ENCODE measurements at regions not wholly inside any gene's neighbourhood (a gene's known extent, or its start where the extent isn't known, plus 50 kb on each side); places are given as distances from the start of the nearest gene placed in this dataset.

DNA sequence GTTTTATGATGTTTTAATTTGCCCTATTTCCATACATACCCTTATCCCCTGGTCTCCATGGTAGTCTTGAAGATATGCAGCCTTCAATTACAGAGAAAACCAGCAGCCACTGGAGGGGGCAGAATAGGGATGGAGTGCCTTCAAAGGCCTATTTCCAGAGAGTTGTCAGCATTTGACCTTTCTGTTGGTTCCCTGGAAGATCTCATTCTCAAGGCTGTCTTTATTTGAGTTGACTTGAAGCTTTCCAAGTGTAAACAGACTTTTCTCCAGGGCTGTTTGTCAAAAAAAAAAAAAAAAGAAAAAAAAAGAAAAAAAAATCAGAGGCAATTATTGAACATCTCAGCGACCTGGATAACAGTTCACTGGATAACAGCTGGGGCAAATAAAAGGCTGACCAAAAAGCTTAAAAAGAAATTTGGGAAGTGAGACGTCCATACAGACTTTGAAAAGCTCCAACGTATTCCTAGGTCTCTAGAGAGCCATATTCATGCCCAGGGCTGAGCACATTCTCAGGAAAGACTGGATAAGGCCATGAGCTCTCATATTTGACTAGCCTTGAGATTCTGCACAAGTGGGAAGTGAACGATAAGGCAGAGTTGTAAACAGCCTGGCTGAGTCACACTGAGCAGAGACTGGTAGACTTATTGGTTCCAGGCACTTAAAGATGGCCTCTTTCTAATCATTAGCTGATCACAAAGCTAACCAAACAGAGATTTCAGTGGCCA lies 126.6 kb downstream of the VAPA start:
- Mint-ChIP-seq H3K36me3 (ENCODE audit: low read depth) (no peaks in the 10 kb centered on the region), H3K4me3 (no peak overlapping the region), H3K9me3 (peaks cover 9% of the 10 kb centered on the region), H3K4me1 (ENCODE audit: low read depth) (no peaks in the 10 kb centered on the region), H3K27ac (no peak overlapping the region), H3K27me3 (ENCODE audit: insufficient read depth) (peaks cover 10% of the 10 kb centered on the region)
- no peak for DNase-seq (ENCODE audit: low spot score)
- intact Hi-C loops (cut with micrococcal nuclease) = no loop called here

DNA sequence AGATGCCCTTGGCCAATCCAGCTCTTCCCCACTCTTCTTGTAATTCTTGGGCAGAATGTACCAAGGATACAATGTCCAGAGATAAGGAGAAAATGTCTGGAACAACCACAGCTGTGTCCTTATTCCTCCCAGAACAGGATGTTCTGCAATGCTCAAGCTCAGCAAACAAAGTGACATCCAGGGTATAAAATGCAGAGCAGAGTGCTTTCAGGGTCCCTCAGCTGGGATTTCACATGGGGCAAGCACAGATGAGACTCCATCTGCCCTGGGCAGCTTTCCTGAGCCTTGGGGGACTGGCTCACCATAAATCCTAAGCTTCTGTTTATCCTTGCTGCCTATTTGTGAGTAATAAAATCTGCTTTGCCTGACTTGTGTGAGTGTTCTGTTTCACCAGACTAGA lies 127.4 kb downstream of the VAPA start:
- peaks cover 10% of the 10 kb centered on the region for H3K27me3 Mint-ChIP-seq (ENCODE audit: insufficient read depth)
- no peak overlapping the region for H3K4me3 Mint-ChIP-seq
- DNase-seq (ENCODE audit: low spot score) = no peak
- peaks cover 9% of the 10 kb centered on the region for H3K9me3 Mint-ChIP-seq
- no peak overlapping the region for H3K27ac Mint-ChIP-seq
- no peaks in the 10 kb centered on the region for H3K4me1 Mint-ChIP-seq (ENCODE audit: low read depth)
- intact Hi-C loops (cut with micrococcal nuclease) = no loop called here
- no peaks in the 10 kb centered on the region for H3K36me3 Mint-ChIP-seq (ENCODE audit: low read depth)

DNA sequence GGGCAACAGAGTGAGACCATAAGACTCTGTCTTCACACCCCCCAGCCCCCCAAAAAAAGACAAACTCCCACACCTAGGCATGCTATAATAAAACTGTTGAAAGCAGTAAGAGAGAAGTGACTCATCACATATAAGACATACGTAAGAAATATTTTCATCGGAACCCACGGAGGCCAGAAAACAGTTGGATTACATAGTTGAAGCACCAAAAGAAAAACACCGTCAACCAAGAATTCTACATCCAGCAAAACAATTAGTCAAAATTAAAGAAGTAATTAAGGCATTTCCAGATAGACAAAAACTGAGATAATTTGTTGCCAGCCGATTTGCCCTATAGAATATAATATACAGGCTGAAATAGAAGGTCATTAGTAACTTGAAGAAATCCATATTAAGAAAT lies 128.7 kb downstream of the VAPA start:
- peaks cover 9% of the 10 kb centered on the region for H3K9me3 Mint-ChIP-seq
- intact Hi-C loops (cut with micrococcal nuclease) = no loop called here
- no peak overlapping the region for H3K4me3 Mint-ChIP-seq
- DNase-seq (ENCODE audit: low spot score) = no peak
- no peaks in the 10 kb centered on the region for H3K36me3 Mint-ChIP-seq (ENCODE audit: low read depth)
- H3K4me1 Mint-ChIP-seq (ENCODE audit: low read depth) = no peaks in the 10 kb centered on the region
- no peak overlapping the region for H3K27ac Mint-ChIP-seq
- H3K27me3 Mint-ChIP-seq (ENCODE audit: insufficient read depth) = peaks cover 8% of the 10 kb centered on the region

DNA sequence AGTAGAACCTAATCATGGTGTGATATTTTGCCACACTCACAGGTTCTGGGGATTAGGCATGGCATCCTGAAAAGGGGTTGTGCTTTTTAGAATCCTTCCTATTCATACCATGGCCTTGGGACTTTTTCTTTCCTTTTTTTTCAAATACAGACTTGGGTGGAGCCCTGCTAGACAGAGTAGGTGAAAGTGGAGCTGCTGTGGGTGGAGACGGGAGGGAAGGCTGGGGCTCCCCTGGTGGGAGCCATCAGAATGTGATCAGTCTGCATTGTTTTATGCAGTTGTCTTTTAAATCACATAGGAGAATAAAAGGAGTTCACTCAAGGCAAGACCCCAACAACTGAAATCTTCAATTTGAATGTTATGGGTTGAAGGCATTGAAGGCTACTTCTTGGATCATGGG lies 130.2 kb downstream of the VAPA start:
- intact Hi-C loops (cut with micrococcal nuclease) = no loop called here
- no peak for DNase-seq (ENCODE audit: low spot score)
- H3K27ac Mint-ChIP-seq = no peak overlapping the region

DNA sequence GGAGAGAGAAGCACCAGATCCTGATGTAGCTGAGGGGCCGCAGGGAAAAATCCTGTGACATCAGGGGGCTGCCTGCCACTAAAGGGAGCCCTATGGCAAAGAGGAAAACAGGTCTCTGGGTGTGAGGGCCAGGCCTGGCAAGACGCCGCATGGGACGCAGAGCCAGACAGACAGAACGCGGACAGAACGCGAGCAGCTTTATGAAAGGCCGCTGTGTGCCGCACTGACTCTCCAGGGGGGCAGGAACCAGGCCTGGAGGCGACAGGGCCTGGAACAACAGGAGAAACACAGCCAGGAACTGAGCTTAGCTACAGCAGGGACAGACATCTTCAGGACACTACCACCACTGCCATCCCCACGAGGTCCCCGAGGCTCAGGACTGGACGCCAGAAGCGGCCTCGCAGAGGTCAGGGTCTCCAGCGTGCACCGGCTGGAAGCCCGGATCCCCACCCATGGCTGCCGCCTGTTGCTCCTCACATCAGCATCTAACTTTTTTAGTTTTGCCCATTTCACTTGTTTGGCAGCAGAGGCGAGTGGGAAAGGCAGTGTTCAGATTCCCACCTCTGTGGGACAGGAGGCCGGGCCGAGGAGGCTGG lies 131.6 kb downstream of the VAPA start:
- intact Hi-C loops (cut with micrococcal nuclease) = no loop called here
- Mint-ChIP-seq H3K4me3 (no peak overlapping the region), H3K27ac (no peak overlapping the region), H3K27me3 (ENCODE audit: insufficient read depth) (peaks cover 4% of the 10 kb centered on the region), H3K36me3 (ENCODE audit: low read depth) (no peaks in the 10 kb centered on the region), H3K9me3 (peaks cover 9% of the 10 kb centered on the region), H3K4me1 (ENCODE audit: low read depth) (no peaks in the 10 kb centered on the region)
- DNase-seq (ENCODE audit: low spot score) = no peak

More for the DNA sequence above, 130.2 kb downstream of the VAPA start:
- Mint-ChIP-seq H3K36me3 (ENCODE audit: low read depth) (no peaks in the 10 kb centered on the region), H3K4me1 (ENCODE audit: low read depth) (no peaks in the 10 kb centered on the region), H3K27me3 (ENCODE audit: insufficient read depth) (peaks cover 4% of the 10 kb centered on the region), H3K4me3 (no peak overlapping the region), H3K9me3 (peaks cover 9% of the 10 kb centered on the region)

DNA sequence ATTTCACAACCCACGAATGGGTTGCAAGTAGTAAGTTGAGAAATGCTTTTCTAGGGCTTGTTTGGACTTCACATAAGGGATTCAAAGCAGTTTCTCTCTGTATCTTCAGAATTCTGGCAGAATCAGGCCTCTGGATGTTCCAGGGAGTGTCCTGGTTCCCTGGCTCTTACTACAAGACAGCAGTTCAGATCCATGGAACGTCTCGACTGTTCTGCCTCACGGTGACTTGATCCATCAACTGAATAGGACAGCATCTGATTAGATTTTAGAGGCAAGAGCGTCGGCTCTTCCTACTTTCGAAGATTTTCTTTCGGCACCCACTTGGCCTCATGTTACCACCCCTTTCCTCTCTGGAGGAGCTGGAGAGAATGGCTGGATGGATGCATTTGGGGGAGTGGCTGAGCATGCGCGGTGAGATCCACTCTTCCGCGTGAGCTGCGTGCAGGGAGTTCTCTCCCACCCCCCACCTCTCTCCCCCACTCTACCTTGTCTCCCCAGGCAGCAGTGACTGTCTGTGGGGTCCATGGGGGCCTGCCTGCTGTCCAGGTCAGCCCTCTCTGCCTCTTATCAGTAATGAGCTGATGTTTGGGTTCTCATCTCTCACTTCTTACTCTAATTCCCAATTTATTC lies 132.5 kb downstream of the VAPA start:
- no peak for DNase-seq (ENCODE audit: low spot score)
- peaks cover 9% of the 10 kb centered on the region for H3K9me3 Mint-ChIP-seq
- H3K27me3 Mint-ChIP-seq (ENCODE audit: insufficient read depth) = peaks cover 4% of the 10 kb centered on the region
- H3K4me3 Mint-ChIP-seq = no peak overlapping the region
- H3K4me1 Mint-ChIP-seq (ENCODE audit: low read depth) = no peaks in the 10 kb centered on the region
- H3K36me3 Mint-ChIP-seq (ENCODE audit: low read depth) = no peaks in the 10 kb centered on the region
- intact Hi-C loops (cut with micrococcal nuclease) = no loop called here
- H3K27ac Mint-ChIP-seq = no peak overlapping the region

DNA sequence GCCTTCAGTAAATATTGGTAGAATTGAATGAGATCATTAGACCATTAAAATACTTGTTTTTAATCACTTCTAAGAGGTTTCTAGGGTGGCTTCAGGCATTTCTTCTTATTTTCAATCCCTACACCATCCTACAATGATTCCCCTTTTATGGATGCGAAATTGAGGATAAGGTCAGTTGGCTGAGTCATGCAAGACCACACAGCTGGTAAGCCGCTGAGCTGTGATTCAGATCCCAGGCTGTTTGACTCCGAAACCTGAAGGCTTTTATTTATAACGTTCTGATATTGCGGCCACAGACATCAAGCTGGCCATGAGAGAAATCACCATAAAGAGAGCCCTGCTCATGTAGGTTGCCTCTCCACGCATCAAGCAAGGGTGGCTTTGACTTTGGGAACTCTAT lies 133.4 kb downstream of the VAPA start:
- Mint-ChIP-seq H3K36me3 (ENCODE audit: low read depth) (no peaks in the 10 kb centered on the region), H3K27ac (no peak overlapping the region), H3K4me1 (ENCODE audit: low read depth) (no peaks in the 10 kb centered on the region), H3K9me3 (peaks cover 4% of the 10 kb centered on the region), H3K4me3 (no peak overlapping the region), H3K27me3 (ENCODE audit: insufficient read depth) (no peaks in the 10 kb centered on the region)
- no peak for DNase-seq (ENCODE audit: low spot score)
- intact Hi-C loops (cut with micrococcal nuclease) = no loop called here

DNA sequence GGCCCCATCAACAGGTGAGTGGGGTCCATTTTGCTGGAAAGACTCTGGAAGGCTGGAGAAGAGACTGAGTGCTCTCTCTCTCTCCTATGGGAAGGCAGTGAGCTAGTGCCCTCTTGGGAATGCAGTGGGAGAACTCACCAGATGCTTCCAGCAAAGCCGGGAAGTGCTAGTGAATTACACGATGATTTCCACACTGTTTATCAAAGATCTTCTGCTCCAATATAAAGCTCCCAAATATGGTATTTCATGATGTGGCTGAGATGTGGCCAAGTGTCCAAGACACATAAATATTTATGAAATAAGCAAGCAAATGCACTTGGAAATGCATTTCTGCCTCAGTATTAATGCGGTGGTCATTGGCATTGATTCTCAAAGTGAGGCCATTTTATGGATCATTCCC lies 135.9 kb downstream of the VAPA start:
- intact Hi-C loops (cut with micrococcal nuclease) = no loop called here
- Mint-ChIP-seq H3K27me3 (ENCODE audit: insufficient read depth) (no peaks in the 10 kb centered on the region), H3K9me3 (no peaks in the 10 kb centered on the region), H3K4me1 (ENCODE audit: low read depth) (no peaks in the 10 kb centered on the region), H3K36me3 (ENCODE audit: low read depth) (no peaks in the 10 kb centered on the region), H3K27ac (no peak overlapping the region), H3K4me3 (no peak overlapping the region)
- no peak for DNase-seq (ENCODE audit: low spot score)

DNA sequence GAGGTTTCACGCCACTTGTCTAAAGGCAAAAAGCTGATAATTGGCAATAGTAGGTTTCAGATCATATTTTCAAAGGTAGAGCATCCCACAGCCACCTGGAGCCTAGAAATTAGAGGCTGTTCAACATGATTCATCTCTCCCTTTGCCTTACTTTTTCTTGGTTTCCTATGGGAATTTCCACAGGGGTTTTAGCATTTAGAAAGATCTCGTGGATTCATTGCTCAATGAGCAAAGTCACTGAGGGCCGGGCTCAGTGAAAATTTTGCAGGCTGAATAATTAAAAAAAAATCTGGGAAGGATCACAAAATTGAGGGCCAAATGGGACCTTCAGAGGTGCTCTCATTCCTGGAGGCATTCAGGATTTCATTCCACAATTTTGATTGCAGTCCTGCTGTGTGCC lies 137.1 kb downstream of the VAPA start:
- Mint-ChIP-seq H3K36me3 (ENCODE audit: low read depth) (no peaks in the 10 kb centered on the region), H3K9me3 (no peaks in the 10 kb centered on the region), H3K4me3 (no peak overlapping the region), H3K4me1 (ENCODE audit: low read depth) (no peaks in the 10 kb centered on the region), H3K27ac (no peak overlapping the region), H3K27me3 (ENCODE audit: insufficient read depth) (no peaks in the 10 kb centered on the region)
- intact Hi-C loops (cut with micrococcal nuclease) = no loop called here
- DNase-seq (ENCODE audit: low spot score) = no peak

DNA sequence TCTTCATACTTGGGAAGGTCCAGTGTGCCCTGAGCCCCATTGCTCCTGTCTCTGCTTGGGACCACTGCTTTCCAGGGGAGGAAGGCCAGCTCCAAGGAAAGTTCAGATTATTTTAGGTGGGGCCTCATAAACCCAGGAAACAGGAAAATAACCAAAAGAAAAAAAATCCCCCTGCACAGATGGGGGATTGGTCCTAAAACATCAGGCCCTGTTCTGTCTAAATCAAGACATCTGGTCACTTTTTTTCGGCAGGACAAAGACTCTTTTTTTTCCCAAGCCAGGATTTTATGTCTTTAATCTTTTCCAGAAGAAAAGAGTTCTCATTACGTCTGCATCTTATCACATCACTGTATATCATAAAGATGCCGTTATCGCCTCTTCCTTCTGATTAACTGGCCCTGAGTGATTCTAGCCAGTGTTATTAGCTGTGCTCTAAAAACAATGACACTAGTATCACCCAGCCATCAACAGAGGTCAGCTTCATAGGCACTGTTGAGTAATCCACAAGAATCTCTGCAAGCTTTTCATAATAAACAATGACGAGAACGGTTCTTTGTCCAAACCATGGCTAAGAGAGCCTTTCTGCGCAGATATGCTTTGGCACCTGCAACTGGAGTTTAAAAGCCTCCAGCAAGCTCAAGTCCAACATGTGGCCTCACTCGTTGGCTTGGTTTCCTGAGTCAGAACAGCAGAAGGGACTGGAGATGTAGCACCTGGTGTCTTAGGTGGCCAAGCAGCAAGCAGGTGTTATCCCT lies 138.2 kb downstream of the VAPA start:
- no peak overlapping the region for H3K27ac Mint-ChIP-seq

DNA sequence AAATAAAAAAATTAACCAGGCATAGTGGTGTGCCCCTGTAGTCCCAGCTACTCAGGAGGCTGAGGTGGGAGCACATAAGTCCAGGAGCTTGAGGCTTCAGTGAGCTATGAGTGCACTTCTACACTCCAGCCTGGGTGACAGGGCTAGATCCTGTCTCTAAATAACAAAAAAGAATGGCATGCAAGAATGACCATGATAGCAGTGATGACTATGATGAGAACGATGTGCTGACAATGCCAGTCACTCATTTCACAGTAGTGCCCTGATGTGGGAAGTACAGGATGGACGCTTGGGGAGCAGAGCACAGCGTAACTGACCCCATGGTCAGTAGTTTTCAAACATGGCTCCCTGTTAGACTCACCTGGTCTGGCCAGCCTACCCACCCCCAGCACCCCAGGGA lies 139.1 kb downstream of the VAPA start:
- H3K9me3 Mint-ChIP-seq = no peaks in the 10 kb centered on the region
- H3K4me3 Mint-ChIP-seq = no peak overlapping the region
- intact Hi-C loops (cut with micrococcal nuclease) = no loop called here
- H3K36me3 Mint-ChIP-seq (ENCODE audit: low read depth) = no peaks in the 10 kb centered on the region
- no peak overlapping the region for H3K27ac Mint-ChIP-seq
- H3K27me3 Mint-ChIP-seq (ENCODE audit: insufficient read depth) = no peaks in the 10 kb centered on the region
- peaks cover 4% of the 10 kb centered on the region for H3K4me1 Mint-ChIP-seq (ENCODE audit: low read depth)
- no peak for DNase-seq (ENCODE audit: low spot score)

More for the DNA sequence above, 138.2 kb downstream of the VAPA start:
- Mint-ChIP-seq H3K36me3 (ENCODE audit: low read depth) (no peaks in the 10 kb centered on the region), H3K4me3 (no peak overlapping the region), H3K9me3 (no peaks in the 10 kb centered on the region), H3K27me3 (ENCODE audit: insufficient read depth) (no peaks in the 10 kb centered on the region), H3K4me1 (ENCODE audit: low read depth) (no peaks in the 10 kb centered on the region)
- intact Hi-C loops (cut with micrococcal nuclease) = no loop called here
- no peak for DNase-seq (ENCODE audit: low spot score)

DNA sequence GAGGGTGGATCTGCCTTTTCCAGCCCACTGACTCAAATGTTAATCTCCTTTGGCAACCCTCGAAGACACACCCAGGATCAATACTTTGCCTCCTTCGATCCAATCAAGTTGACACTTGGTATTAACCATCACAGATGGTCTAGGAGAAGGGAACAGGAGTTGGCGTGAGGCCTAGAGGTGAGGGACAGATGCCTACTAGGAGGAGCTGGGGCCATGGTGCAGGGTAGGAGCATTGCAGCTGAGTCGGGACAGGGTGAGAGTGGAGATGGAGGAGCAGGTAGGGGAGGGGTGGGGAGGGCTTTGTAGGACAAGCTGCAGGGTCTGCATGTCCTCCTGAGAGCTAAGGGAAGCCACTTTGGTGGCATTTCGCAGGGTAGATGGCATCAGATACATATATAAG lies 140.0 kb downstream of the VAPA start:
- no peak overlapping the region for H3K27ac Mint-ChIP-seq

DNA sequence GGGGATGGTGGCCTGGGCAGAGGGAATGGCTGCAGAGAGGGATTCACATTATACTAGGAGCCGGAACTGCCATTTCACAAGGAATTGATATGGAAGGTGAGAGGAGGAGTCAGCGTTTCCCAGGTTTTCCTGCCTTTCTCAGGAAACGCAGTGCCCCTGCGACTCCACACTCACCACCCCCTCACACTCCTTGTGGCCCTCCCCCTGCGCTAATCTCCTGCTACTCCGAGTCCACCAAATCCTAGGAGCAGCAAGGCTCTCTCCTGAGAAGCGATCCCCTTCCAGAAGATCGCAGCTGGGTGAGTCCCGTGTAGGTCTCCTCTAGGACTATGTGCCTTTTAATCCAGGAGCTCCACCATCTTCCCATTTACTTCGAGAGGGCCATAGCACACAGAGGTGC lies 140.6 kb downstream of the VAPA start:
- H3K36me3 Mint-ChIP-seq (ENCODE audit: low read depth) = no peaks in the 10 kb centered on the region

More for the DNA sequence above, 140.0 kb downstream of the VAPA start:
- H3K9me3 Mint-ChIP-seq = no peaks in the 10 kb centered on the region
- intact Hi-C loops (cut with micrococcal nuclease) = no loop called here
- no peak overlapping the region for H3K4me3 Mint-ChIP-seq
- peaks cover 13% of the 10 kb centered on the region for H3K4me1 Mint-ChIP-seq (ENCODE audit: low read depth)
- no peak for DNase-seq (ENCODE audit: low spot score)
- H3K36me3 Mint-ChIP-seq (ENCODE audit: low read depth) = no peaks in the 10 kb centered on the region
- no peaks in the 10 kb centered on the region for H3K27me3 Mint-ChIP-seq (ENCODE audit: insufficient read depth)

More for the DNA sequence above, 140.6 kb downstream of the VAPA start:
- intact Hi-C loops (cut with micrococcal nuclease) = no loop called here
- Mint-ChIP-seq H3K9me3 (no peaks in the 10 kb centered on the region), H3K27ac (no peak overlapping the region), H3K4me3 (no peak overlapping the region), H3K4me1 (ENCODE audit: low read depth) (peaks cover 13% of the 10 kb centered on the region), H3K27me3 (ENCODE audit: insufficient read depth) (no peaks in the 10 kb centered on the region)
- no peak for DNase-seq (ENCODE audit: low spot score)
